DOHH2 (cell line): ENCODE measurements at regions not wholly inside any gene's neighbourhood (a gene's known extent, or its start where the extent isn't known, plus 50 kb on each side); places are given as distances from the start of the nearest gene placed in this dataset.

ENCODE experiments used
- H3F3A ChIP-seq: fragments of 200-600 bp; sonication (generic), shearing (Covaris generic); 2 replicates; pipeline ENCODE4 v1.6.0; 2016; ENCODE audit warnings: antibody characterized with exemption, mild to moderate bottlenecking; ENCODE audit not compliant: control insufficient read depth, insufficient read depth
- H3K27ac ChIP-seq: fragments of 200-600 bp; sonication (generic); 2 replicates; pipeline ENCODE4 v1.5.1; 2014; ENCODE audit warnings: low read depth, mild to moderate bottlenecking, low read length, moderate library complexity
- H3K27me3 ChIP-seq: fragments of 200-600 bp; sonication (generic); 2 replicates; pipeline ENCODE4 v1.6.1; 2014; ENCODE audit warnings: mild to moderate bottlenecking, low read length, mixed read lengths; ENCODE audit not compliant: control insufficient read depth
- H3K36me3 ChIP-seq: fragments of 200-600 bp; sonication (generic); 2 replicates; pipeline ENCODE4 v1.6.1; 2014; ENCODE audit warnings: mild to moderate bottlenecking, low read length, moderate library complexity, mixed read lengths; ENCODE audit not compliant: control insufficient read depth
- H3K4me1 ChIP-seq: fragments of 200-600 bp; sonication (generic); 2 replicates; pipeline ENCODE4 v1.6.1; 2014; ENCODE audit warnings: mild to moderate bottlenecking, low read length, mixed read lengths; ENCODE audit not compliant: control insufficient read depth
- H3K4me2 ChIP-seq: fragments of 200-600 bp; sonication (generic); 2 replicates; pipeline ENCODE4 v1.6.0; 2014; ENCODE audit warnings: mild to moderate bottlenecking, low read length, moderate library complexity
- H3K4me3 ChIP-seq: fragments of 200-600 bp; sonication (generic); 2 replicates; pipeline ENCODE4 v1.5.1; 2014; ENCODE audit warnings: mild to moderate bottlenecking, low read length, mixed read lengths
- H3K79me2 ChIP-seq: fragments of 200-600 bp; sonication (generic); 2 replicates; pipeline ENCODE4 v1.6.1; 2014; ENCODE audit warnings: mild to moderate bottlenecking, low read length, mixed read lengths; ENCODE audit not compliant: control insufficient read depth
- H3K9me2 ChIP-seq: fragments of 200-600 bp; sonication (generic); replicated peaks from 2 replicates; pipeline ENCODE4 v1.6.1; 2014; ENCODE audit warnings: mild to moderate bottlenecking, low read length, mixed read lengths; ENCODE audit not compliant: control insufficient read depth
- H3K9me3 ChIP-seq: fragments of 200-600 bp; sonication (generic); 2 replicates; pipeline ENCODE4 v1.6.1; 2014; ENCODE audit warnings: antibody characterized with exemption, low read length, mixed read lengths; ENCODE audit not compliant: control insufficient read depth, insufficient read depth
- H4K20me1 ChIP-seq: fragments of 200-600 bp; sonication (generic); 2 replicates; pipeline ENCODE4 v1.6.0; 2014; ENCODE audit warnings: low read depth, mild to moderate bottlenecking, antibody characterized with exemption, low read length, moderate library complexity; ENCODE audit not compliant: control insufficient read depth, insufficient read depth
- CTCF ChIP-seq: fragments of 200-600 bp; sonication (generic); IDR thresholded peaks from one replicate; pipeline ENCODE4 v1.5.1; 2014; ENCODE audit warnings: antibody characterized with exemption, mild to moderate bottlenecking, low read depth, low read length; ENCODE audit not compliant: poor library complexity, severe bottlenecking
- EZH2phosphoT487 ChIP-seq: fragments of 200-600 bp; sonication (generic); IDR thresholded peaks from 2 replicates; pipeline ENCODE4 v1.6.1; 2017; ENCODE audit warnings: borderline replicate concordance, mild to moderate bottlenecking, antibody characterized with exemption, low read length, moderate library complexity, mixed read lengths

GRCh38 chr2:195049372-195050031, 607.5 kb upstream of the SLC39A10 start:
- Histone ChIP-seq H3K4me2 (no peak overlapping the region), H3K36me3 (no peaks in the 10 kb centered on the region), H3K27ac (no peak overlapping the region)

GRCh38 chr2:195047955-195048354, 609.1 kb upstream of the SLC39A10 start:
- Histone ChIP-seq H3K27me3 (no peaks in the 10 kb centered on the region), H3K4me3 (no peak overlapping the region), H3K4me1 (no peaks in the 10 kb centered on the region), H3K36me3 (no peaks in the 10 kb centered on the region), H3F3A (no peaks in the 10 kb centered on the region), H3K9me3 (no peaks in the 10 kb centered on the region), H3K27ac (no peak overlapping the region), H3K4me2 (no peak overlapping the region), H3K9me2 (no peaks in the 10 kb centered on the region), H4K20me1 (no peaks in the 10 kb centered on the region), H3K79me2 (no peaks in the 10 kb centered on the region)
- TF ChIP-seq EZH2phosphoT487 (no peak), CTCF (no peak)

More at GRCh38 chr2:195049372-195050031, 607.5 kb upstream of the SLC39A10 start:
- H3K27me3 ChIP-seq = no peaks in the 10 kb centered on the region
- no peaks in the 10 kb centered on the region for H4K20me1 ChIP-seq
- H3F3A ChIP-seq = no peaks in the 10 kb centered on the region
- no peaks in the 10 kb centered on the region for H3K79me2 ChIP-seq
- TF ChIP-seq EZH2phosphoT487 (no peak), CTCF (no peak)
- H3K9me3 ChIP-seq = no peaks in the 10 kb centered on the region
- H3K4me1 ChIP-seq = no peaks in the 10 kb centered on the region
- no peaks in the 10 kb centered on the region for H3K9me2 ChIP-seq
- H3K4me3 ChIP-seq = no peak overlapping the region

- Histone ChIP-seq H3K27ac (no peak overlapping the region), H3K4me3 (no peak overlapping the region), H3K36me3 (no peaks in the 10 kb centered on the region), H3K4me2 (no peak overlapping the region), H3K9me3 (no peaks in the 10 kb centered on the region), H4K20me1 (no peaks in the 10 kb centered on the region), H3K27me3 (no peaks in the 10 kb centered on the region), H3K4me1 (no peaks in the 10 kb centered on the region), H3K9me2 (no peaks in the 10 kb centered on the region), H3F3A (no peaks in the 10 kb centered on the region), H3K79me2 (no peaks in the 10 kb centered on the region)
- TF ChIP-seq CTCF (no peak), EZH2phosphoT487 (no peak)
Measured at GRCh38 chr2:195044801-195045200, 612.2 kb upstream of the SLC39A10 start.
